Transverse colon (tissue), 4 donors: ENCODE measurements at regions not wholly inside any gene's neighbourhood (a gene's known extent, or its start where the extent isn't known, plus 50 kb on each side); places are given as distances from the start of the nearest gene placed in this dataset.

Experiments
- DNase-seq: peaks from one replicate; pipeline ENCODE4 v3.0.0-alpha.2; 2019
- H3K27ac ChIP-seq, 4 donors: fragments of 200-600 bp; sonication (generic); 2 replicates each; pipeline ENCODE4 v1.5.1; 2016 to 2018; ENCODE audit warnings: inconsistent platforms in 4 of 4
- H3K27me3 ChIP-seq: fragments of 200-600 bp; sonication (generic); 2 replicates; pipeline ENCODE4 v1.5.1; 2017; ENCODE audit warnings: inconsistent platforms
- H3K36me3 ChIP-seq, 4 donors: fragments of 200-600 bp; sonication (generic); 2 replicates each; pipeline ENCODE4 v1.5.1; 2017 to 2019; ENCODE audit warnings: inconsistent platforms in 4 of 4
- H3K4me1 ChIP-seq, 4 donors: fragments of 200-600 bp; sonication (generic); 2 replicates each; pipeline ENCODE4 v1.5.1; 2017 to 2020; ENCODE audit warnings: inconsistent platforms in 4 of 4
- H3K4me3 ChIP-seq, 4 donors: fragments of 200-600 bp; sonication (generic); 1 replicate in 1 of 4; 2 replicates in 3 of 4; pipeline versions ENCODE4 v1.5.1 to v1.6.1; 2017 to 2019; ENCODE audit warnings: inconsistent platforms in 4 of 4
- H3K9me3 ChIP-seq, 2 donors: fragments of 200-600 bp; sonication (generic); 2 replicates each; pipeline ENCODE4 v1.5.1; 2017 to 2019; ENCODE audit warnings: inconsistent platforms in 2 of 2
- EP300 ChIP-seq: sonication (generic); formaldehyde crosslinking; IDR thresholded peaks from one replicate; pipeline ENCODE4 v1.6.1; 2017; ENCODE audit warnings: antibody characterized with exemption, low read depth
- POLR2A ChIP-seq: fragments of 450-650 bp; IDR thresholded peaks from one replicate; pipeline ENCODE4 v1.6.1; 2016; ENCODE audit warnings: antibody characterized with exemption, mild to moderate bottlenecking, moderate library complexity
- POLR2AphosphoS5 ChIP-seq, 3 donors: sonication (generic); formaldehyde crosslinking; IDR thresholded peaks; one replicate each; pipeline ENCODE4 v1.6.1; 2016; ENCODE audit warnings: antibody characterized with exemption in 3 of 3
- WGBS, 2 donors: methylation state at CpG; one replicate each; pipeline ENCODE4 v1.1.5; 2018; ENCODE audit warnings: low coverage in 1 of 2; 5-methylcytosine and 5-hydroxymethylcytosine counted together
- in situ Hi-C, 4 donors: fragments of 200-750 bp; cut with MboI; loops; one replicate each; pipeline versions ENCODE4 v1.15.0 to v1.15.1; 2017; ENCODE audit warnings: low sequenced_read_pairs in 3 of 4, low pct_ligation_motif_present in 1 of 4, low pct_unique_long_range_greater_than_20kb in 1 of 4
- intact Hi-C: fragments of 100-400 bp; cut with DNase I; formaldehyde crosslinking; loops from one replicate; pipeline ENCODE4 v1.15.1; 2023; ENCODE audit warnings: low total_unique reads
- TF ChIP-seq, protein P1 (sequence below), 5 experiments: fragments of 200-600 bp in 3 of 5; fragments of 450-650 bp in 2 of 5; sonication (generic) in 3 of 5; IDR thresholded peaks; 1 replicate in 2 of 5; 2 replicates in 3 of 5; pipeline ENCODE4 v1.5.1; 2016 to 2017; ENCODE audit warnings: antibody characterized with exemption in 5 of 5, inconsistent platforms in 3 of 5, mild to moderate bottlenecking in 2 of 5, moderate library complexity in 1 of 5

DNA sequence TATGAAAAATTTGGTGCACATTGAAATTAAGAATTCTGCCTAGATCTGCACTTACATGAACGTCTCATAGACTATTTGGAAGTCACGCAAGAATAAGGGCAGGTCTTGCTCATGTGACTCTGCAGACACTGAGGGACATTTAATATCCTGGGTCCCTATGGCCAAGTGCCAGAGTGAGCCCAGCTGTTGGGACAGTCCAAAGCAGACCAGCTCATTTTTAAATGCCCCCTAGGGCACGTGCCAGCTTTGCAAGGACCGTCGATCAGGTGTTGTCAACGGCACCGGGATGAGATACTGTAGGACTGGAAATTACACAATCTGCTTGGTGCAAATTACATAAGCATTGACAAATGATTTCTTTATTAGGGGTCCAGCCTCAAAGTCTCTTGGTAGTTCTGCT is 293.6 kb downstream of the TEX29 start:
- no peaks in the 10 kb centered on the region for H3K9me3 ChIP-seq
- 70 to 83% methylated on average over 4 to 7 of the region's 7 CpGs for WGBS, 2 donors
- H3K36me3 ChIP-seq: no peaks in the 10 kb centered on the region
- no peak overlapping the region for H3K4me3 ChIP-seq
- no peaks in the 10 kb centered on the region for H3K27me3 ChIP-seq
- H3K27ac ChIP-seq: no peak overlapping the region
- TF ChIP-seq POLR2AphosphoS5 (IDR thresholded peaks at IDR 0.05): no peak
- TF ChIP-seq, protein P1, sequence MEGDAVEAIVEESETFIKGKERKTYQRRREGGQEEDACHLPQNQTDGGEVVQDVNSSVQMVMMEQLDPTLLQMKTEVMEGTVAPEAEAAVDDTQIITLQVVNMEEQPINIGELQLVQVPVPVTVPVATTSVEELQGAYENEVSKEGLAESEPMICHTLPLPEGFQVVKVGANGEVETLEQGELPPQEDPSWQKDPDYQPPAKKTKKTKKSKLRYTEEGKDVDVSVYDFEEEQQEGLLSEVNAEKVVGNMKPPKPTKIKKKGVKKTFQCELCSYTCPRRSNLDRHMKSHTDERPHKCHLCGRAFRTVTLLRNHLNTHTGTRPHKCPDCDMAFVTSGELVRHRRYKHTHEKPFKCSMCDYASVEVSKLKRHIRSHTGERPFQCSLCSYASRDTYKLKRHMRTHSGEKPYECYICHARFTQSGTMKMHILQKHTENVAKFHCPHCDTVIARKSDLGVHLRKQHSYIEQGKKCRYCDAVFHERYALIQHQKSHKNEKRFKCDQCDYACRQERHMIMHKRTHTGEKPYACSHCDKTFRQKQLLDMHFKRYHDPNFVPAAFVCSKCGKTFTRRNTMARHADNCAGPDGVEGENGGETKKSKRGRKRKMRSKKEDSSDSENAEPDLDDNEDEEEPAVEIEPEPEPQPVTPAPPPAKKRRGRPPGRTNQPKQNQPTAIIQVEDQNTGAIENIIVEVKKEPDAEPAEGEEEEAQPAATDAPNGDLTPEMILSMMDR (IDR thresholded peaks at IDR 0.05): no peak
- TF ChIP-seq EP300: no peak
- TF ChIP-seq POLR2A: no peak
- no peaks in the 10 kb centered on the region for H3K4me1 ChIP-seq
- intact Hi-C loops: no loop called here
- DNase-seq: no peak
- in situ Hi-C loops: no loop called here

DNA sequence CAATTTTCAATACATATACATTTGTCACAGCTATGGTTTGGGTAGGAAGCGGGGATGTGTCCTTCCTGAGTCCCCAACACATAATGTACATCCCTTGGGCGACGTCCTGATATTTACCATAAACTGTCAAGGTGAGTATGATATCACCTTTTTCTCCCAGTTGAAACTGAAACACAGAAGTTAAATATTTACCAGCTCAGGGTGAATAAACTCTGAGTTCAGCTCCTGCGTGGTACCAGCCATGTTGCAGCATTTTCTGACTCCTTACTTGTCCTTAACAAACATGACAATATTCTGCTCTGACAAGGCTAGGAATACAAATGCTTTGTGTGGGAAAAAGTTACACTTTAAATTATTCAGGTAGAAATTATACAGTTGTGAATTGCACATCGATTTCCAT is 294.2 kb downstream of the TEX29 start:
- intact Hi-C loops (no loop called here), in situ Hi-C loops (no loop called here)
- no peaks in the 10 kb centered on the region for H3K4me1 ChIP-seq
- TF ChIP-seq, protein P1 (IDR thresholded peaks at IDR 0.05): no peak
- no peak for TF ChIP-seq POLR2A
- no peak for TF ChIP-seq EP300
- TF ChIP-seq POLR2AphosphoS5 (IDR thresholded peaks at IDR 0.05): no peak
- WGBS, 2 donors: 54 to 70% methylated on average over 1 to 5 of the region's 5 CpGs
- H3K36me3 ChIP-seq: no peaks in the 10 kb centered on the region
- no peak overlapping the region for H3K4me3 ChIP-seq
- no peaks in the 10 kb centered on the region for H3K9me3 ChIP-seq
- H3K27me3 ChIP-seq: no peaks in the 10 kb centered on the region
- H3K27ac ChIP-seq: no peak overlapping the region
- DNase-seq: no peak

DNA sequence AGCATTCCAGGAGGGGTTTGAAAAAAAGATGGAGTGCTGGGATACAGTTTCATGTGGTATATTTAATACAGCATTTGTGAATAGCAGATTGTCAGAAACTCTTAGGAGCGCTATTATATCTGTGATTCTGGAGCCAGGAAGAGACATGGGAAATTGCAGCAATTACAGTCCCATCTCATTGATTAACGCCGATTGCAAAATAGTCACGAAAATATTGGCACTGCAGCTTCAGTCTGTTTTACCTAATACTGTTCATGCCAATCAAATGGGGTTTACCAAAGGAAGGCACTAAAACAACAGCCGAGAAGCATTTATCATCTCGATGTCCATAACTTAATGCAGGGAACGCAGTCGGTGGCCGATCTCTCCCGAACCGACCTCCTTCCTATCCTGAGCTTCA is 295.8 kb downstream of the TEX29 start:
- Histone ChIP-seq H3K27ac (no peak overlapping the region), H3K27me3 (no peaks in the 10 kb centered on the region), H3K4me1 (no peaks in the 10 kb centered on the region), H3K36me3 (no peaks in the 10 kb centered on the region), H3K4me3 (no peak overlapping the region), H3K9me3 (no peaks in the 10 kb centered on the region)
- in situ Hi-C loops: no loop called here
- 82 to 87% methylated on average over 11 of the region's 11 CpGs for WGBS, 2 donors
- intact Hi-C loops: no loop called here
- DNase-seq: no peak
- TF ChIP-seq, protein P1 (IDR thresholded peaks at IDR 0.05): no peak
- TF ChIP-seq POLR2A (no peak), EP300 (no peak), POLR2AphosphoS5 (IDR thresholded peaks at IDR 0.05) (no peak)

DNA sequence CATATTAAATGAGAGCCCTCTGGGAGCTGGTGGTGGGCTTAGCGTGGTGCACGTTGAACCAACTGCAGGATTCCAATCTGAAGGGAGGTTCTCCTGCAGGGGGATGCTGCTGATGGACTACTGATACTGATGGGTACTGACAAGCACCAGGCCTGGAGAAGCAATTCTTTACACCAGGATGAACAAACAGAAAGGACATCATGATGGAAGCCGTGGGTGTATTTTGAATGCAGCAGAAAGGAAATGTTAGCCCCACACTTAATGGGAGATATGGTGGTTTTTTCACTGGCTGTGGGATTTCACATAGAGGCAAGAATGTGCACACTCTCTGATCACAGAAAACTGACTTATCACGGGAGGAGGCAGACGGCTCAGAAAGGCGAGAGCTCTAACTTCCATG is 299.7 kb downstream of the TEX29 start:
- WGBS, 2 donors: 89 to 100% methylated on average over 4 to 6 of the region's 6 CpGs
- Histone ChIP-seq H3K36me3 (no peaks in the 10 kb centered on the region), H3K27ac (no peak overlapping the region), H3K4me1 (no peaks in the 10 kb centered on the region), H3K4me3 (no peak overlapping the region), H3K9me3 (no peaks in the 10 kb centered on the region), H3K27me3 (no peaks in the 10 kb centered on the region)
- TF ChIP-seq, protein P1 (IDR thresholded peaks at IDR 0.05): no peak
- TF ChIP-seq POLR2A (no peak), POLR2AphosphoS5 (IDR thresholded peaks at IDR 0.05) (no peak), EP300 (no peak)
- no peak for DNase-seq
- intact Hi-C loops (no loop called here), in situ Hi-C loops (no loop called here)
